Ishikawa (cell line): ENCODE measurements at regions not wholly inside any gene's neighbourhood (a gene's known extent, or its start where the extent isn't known, plus 50 kb on each side); places are given as distances from the start of the nearest gene placed in this dataset.

Experiments used
- CEBPB ChIP-seq: IDR thresholded peaks from 2 replicates; pipeline ENCODE4 v1.6.1; 2012
- EGR1 ChIP-seq: IDR thresholded peaks from 2 replicates; pipeline ENCODE4 v1.6.1; 2012
- EP300 ChIP-seq: IDR thresholded peaks from 2 replicates; pipeline ENCODE4 v1.6.1; 2012; ENCODE audit warnings: borderline replicate concordance
- NFIC ChIP-seq: IDR thresholded peaks from 2 replicates; pipeline ENCODE4 v1.6.1; 2012
- REST ChIP-seq: IDR thresholded peaks from 2 replicates; pipeline ENCODE4 v1.6.1; 2012; ENCODE audit warnings: low read depth, mild to moderate bottlenecking
- TAF1 ChIP-seq: IDR thresholded peaks from 2 replicates; pipeline ENCODE4 v1.6.1; 2012; ENCODE audit warnings: low read depth, mild to moderate bottlenecking
- USF1 ChIP-seq: IDR thresholded peaks from 2 replicates; pipeline ENCODE4 v1.6.1; 2012
- YY1 ChIP-seq: IDR thresholded peaks from 2 replicates; pipeline ENCODE4 v1.6.1; 2012; ENCODE audit warnings: low read depth
- TF ChIP-seq, protein P1 (sequence below): IDR thresholded peaks from 2 replicates; pipeline ENCODE4 v1.6.1; 2012

DNA sequence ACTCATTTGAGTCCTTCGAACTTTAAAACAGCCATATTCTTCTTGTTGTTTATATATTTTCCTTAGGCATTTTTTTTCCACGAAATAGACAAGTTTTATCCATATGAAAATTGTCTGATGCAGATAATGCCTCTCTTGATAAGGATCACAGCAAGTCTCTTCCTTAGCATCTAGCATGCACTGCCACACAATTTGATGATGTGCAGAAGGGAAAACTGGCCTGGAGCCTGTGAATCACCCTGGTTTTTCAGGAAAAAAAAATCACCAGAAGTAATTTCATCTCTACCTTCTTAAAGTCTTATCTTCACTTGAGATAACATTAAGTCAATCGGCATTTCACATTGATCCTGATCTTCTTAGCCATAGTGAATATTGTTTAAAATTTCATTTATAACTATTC lies 199.8 kb downstream of the TENT5A start:
- TF ChIP-seq EP300 = no peak
- TF ChIP-seq, protein P1, sequence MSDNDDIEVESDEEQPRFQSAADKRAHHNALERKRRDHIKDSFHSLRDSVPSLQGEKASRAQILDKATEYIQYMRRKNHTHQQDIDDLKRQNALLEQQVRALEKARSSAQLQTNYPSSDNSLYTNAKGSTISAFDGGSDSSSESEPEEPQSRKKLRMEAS = no peak
- no peak for TF ChIP-seq TAF1
- no peak for TF ChIP-seq USF1
- no peak for TF ChIP-seq CEBPB
- no peak for TF ChIP-seq NFIC
- no peak for TF ChIP-seq EGR1
- no peak for TF ChIP-seq YY1
- no peak for TF ChIP-seq REST
